ENCODE measurements at regions not wholly inside any gene's neighbourhood (a gene's known extent, or its start where the extent isn't known, plus 50 kb on each side); places are given as distances from the start of the nearest gene placed in this dataset.
"Not testable (repeated sequence)": the region's sequence is repeated elsewhere in the genome, so short reads cannot be mapped to it uniquely, and the experiment has no call there.

DNA sequence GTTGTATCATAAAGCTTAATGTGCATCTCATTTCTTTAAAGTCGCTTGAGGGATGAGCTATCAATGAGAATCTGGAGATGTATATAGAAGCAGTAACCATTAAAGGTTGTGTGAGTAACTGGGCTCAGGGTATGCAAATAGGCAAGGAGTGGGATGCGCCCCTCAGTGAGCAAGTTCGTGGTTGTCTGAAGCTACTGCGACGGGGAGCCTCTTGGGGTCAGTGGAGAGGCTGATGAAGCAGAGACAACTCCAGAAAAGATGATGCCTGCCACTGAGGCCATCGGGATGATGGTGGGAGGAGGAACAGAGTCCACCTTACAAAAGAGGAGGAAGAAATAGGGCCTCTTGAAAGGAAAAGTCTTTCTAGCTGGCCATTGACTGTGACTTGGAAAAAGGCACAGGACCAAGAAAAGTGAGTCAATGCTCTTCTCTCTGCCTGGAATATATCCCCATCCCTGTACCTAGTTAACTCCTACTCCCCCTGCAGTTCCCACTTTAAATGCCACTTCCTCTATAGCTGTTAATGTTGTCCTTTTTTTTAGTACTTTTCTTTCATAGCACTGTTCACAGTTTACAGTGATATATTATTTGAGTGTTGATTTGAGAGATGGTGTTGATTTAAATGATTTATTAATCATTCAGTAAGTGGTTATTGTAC is 51.4 kb upstream of the LSM6 start:
- no peak for DNase-seq

DNA sequence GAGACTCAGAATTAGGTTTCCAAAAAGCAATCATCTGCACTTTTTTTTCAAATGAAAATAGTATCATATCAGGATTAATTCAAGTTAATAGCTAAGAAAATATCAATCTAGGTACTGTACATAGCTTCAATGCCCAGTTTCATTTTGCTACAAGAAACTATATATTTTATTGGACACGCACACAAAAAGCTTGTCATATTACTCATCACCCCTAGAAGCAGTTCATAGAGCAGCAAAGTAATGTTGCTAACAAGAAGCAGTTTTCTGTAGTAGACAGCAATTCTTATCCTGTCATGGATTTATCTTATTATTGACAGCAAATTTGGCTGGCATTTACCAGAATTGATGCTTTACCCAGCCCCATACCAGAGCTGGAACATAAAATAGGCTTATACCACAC is 52.3 kb upstream of the LSM6 start:
- no peak for DNase-seq

DNA sequence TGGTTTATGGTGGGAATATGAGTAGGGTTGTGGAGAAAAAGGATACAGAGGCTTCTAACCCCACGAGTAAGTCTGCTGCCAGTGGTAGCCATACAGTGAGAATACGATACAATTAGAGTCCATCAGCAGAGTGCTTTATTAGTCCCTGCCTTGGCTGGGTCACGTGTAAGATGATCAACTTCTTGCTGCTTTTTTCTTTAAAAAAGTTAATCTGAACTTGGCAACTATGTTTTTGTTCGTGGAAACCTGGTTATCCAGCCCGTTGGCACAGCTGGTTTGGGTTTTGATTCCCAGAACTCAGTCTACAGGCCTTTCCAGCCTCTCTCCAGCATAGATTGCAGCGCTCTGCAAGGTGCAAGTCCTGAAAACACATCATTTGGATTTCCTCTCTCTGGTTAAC is 53.1 kb upstream of the LSM6 start:
- peak; percentile 6 for DNase-seq

DNA sequence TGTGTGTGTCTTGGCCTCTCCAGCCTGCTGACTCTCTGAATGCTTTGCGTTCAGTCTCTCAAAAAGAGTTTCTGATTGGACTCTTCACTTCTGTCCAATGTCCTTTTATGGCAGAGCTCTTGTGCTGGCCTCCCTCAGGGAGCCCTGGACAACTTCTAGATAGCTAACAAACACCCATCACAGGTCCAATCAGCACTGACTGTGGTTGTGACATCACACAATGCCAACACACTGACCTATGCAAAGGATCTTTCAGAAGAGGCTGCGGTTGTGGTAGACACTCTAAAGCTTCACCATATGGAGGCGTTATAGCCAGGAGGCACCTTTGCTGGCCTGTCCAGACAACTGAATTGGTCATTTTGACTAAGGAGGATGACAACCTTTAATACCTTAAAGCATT is 53.8 kb upstream of the LSM6 start:
- no peak for DNase-seq

DNA sequence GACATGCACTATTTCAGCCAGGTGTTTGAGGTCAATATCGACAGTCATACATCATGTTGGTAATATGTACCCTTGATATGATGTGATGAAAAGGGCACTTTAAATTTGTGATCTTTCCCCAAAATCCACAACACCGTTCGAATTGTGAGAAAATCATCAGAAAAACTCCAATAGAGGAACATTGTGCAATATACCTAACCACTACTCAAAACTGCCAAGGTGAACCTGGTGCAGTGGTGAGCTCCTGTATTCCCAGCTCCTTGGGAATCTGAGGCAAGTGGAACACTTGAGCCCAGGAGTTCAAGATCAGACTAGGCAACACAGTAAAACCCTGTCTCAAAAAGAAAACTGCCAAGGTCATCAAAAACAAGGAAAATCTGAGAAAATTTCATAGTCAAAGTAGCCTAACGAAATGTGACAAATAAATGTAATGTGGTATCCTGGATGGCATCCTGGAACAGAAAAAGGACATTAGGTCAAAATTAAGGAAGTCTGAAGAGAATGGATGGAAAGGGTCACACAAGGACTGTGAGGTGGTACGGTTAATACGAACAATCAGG is 55.6 kb upstream of the LSM6 start:
- no peak for DNase-seq

DNA sequence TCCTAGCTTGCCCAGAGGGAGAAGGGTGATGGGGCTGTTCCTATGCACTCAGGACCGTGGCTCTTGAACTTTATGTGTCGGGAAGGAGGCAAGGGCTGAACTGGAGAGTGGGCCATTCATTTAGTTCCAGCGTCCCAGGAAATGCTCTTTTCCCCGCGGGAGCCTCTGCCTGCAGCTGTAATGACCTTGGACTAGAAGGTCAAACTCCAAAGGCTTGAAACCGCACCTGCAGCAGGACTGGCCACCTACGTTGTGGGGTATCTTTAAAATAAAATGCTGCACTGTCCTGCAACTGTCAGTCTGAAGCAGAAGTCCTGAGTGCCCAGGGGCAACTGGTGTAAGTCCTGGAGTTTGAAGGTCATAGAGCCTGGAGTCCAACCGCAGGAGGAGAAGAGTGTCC is 61.5 kb upstream of the LSM6 start:
- no peak for DNase-seq

DNA sequence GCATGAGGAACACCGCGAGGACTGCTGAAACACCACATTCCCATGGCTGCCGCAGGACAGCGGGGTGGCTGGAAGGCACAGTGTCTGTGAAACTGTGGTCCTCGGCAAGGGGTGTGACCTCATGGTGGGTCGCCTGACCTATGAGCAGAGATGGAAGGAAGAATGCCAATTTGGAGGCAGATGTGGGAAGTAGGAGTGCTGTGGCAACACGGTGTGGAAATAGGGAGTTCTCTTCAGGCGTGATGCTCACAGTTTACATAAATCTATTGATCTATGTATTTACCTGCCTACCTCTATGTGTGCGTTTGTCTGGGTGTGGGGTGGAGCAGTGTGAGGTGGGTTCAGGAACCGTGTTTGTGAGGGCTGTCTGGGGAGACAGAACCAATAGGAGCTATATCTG is 62.3 kb upstream of the LSM6 start:
- DNase-seq: no peak

DNA sequence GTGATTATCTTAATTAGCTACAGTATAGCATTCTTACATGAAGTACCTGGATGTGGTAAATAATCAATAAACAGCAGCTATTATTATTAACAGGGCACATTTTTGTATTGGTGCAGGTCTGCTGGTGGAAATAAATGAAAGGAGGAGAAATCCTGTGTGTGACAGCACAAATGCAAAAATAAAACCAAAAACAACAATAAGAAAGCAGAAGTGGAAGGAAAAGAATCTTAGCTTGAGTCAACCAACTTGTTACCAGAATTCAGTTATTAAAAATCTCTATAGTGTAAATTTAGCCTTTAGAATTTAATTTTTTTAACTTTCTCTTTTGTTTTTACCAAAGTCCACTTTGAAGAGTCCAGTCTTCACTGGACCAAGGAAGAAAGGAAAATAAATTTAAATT is 63.1 kb upstream of the LSM6 start:
- DNase-seq: no peak

DNA sequence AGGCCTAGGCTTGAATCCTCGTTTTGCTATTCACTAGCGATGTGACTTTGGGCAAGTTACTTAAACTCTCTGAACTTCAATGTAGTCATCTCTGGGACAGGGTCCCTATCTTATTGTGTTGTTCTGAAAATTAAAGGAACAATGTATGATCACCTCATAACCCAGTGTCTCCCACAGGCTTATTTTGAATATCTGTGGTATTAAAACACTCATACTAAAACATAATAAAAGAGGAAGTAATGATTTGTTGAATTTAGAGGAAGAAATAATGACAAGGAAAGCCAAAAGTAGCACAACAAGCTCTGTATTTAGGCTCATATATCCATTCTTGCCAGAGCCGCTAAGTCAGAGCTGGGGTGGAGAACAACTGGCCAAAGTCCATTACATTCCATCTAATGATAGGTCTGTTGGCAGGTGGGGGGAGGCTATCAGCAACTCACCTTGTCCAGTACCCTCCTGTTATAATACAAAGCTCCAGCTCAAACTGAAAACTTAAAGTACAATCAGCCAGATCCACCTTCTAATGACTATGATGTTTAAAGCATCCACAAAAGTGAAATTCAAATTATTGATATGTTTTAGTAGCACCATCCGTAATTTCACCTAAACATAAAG is 64.5 kb upstream of the LSM6 start:
- no peak for DNase-seq

DNA sequence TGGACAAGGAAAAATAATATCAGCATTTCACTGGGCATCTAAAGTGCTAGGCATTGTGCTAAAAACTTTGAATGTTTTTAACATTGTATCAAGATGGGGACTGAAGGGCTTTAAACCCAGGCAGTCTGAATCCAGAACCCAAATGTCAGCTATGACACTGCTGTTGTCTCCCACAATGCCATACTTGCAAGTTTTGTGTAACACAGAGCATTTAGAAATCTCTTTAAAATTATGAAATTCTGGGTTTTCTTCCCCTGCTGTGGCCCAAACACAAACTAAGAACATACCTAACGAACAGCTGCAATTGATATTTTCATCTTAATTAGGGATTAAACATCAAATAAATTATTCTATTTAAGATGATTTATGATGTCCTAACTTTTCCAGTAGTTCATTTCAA is 66.8 kb upstream of the LSM6 start:
- DNase-seq: no peak

DNA sequence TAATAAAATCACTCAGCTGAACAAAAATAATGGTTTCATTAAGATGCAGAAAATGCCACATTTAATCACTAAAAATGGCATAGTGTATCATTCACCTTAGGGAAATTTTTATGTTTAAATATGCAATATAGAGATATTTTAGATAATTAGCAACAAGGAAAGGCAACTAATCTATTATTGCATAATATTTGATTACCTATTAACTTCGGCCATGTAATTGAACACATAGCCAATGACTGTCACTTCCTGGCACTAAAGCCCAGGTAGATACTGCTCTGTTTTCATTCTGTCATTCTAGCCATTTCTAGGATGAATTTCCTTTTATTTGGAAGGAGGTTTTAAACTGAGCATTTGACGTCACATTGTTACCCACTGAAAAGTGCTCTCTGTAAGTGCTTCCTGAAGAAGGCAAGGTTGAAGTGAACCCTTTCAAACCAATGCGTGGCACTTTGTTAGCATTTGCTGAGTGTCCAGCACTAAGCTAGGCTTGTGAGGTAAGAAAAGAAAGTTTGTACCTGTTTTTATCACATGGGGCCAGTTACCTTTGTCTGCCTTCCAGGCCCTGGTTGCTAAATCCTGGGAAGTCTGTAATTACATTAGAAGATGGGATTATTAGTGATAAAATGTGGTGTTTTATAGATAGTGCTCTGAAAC is 67.8 kb upstream of the LSM6 start:
- no peak for DNase-seq

DNA sequence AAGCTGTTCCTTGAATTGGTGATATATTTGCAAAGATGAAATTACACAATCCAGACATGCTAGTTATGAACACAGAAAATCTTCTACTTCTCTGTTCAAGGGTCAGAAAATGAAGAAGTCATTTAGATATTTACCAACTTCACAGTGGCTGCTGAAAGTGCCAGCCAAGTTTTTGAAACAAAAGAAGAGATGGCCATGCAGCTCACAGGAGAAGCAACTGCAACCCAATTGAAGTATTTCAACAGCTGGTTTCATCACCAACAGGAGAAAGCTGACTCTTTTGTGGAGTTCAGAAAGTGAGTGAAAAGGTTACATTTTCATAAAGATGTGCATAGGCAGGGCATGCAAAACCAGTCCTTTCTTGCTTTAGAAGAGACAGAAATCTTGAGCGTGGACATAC is 70.1 kb upstream of the LSM6 start:
- DNase-seq: no peak

DNA sequence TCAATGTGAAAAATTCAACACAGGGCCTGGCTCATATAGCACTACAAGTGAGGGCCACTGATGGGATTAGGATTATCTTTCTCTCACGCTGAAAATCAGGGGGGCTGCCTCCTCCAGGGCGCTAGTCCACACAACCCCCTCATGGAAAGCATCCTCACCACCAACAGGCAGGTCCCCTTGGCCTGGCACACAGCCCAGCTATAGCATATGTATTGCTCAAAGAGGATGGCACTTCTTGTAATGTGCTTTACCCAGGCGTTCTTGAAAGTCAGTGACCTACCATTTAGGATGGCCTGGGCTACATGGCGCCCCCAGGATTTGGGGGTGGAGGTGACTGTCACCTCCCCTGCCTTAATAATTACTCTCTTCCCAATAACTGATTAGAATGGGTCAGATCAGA is 71.0 kb upstream of the LSM6 start:
- DNase-seq: no peak

DNA sequence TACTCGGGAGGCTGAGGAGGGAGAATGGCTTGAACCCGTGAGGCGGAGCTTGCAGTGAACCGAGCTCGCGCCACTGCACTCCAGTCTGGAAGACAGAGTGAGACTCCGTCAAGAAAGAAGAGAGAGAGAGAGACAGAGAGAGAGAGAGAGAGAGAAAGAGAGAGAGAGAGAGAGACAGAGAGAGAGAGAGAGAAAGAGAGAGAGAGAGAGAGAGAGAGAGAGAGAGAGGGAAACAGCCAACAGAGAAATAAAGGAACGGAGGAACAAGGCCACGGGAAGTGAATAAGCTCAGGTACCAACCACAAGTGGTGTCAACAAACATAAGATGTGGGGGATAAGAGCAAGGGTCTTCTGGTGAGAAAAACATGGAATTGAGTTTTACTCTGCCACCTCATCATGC is 71.5 kb upstream of the LSM6 start:
- DNase-seq: not testable (repeated sequence)

DNA sequence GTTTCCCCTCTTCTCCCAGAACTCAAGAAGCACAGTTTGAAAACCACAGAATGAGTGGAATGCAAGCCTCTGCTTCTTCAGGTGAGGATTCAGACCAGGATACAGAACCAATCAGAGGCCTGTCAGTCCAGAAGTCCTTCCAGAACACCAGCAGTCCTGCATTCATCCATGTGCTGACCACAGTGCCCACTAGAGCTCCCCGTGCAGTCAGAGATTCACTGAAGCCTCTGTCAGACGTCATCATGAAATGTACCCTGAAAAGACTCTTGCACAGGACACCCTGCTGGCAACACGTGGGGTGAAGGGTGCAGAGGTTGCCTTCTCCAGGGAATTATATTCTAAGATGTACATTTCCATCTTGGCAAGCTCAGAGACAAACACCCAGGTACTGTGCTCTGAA is 75.9 kb upstream of the LSM6 start:
- no peak for DNase-seq

DNA sequence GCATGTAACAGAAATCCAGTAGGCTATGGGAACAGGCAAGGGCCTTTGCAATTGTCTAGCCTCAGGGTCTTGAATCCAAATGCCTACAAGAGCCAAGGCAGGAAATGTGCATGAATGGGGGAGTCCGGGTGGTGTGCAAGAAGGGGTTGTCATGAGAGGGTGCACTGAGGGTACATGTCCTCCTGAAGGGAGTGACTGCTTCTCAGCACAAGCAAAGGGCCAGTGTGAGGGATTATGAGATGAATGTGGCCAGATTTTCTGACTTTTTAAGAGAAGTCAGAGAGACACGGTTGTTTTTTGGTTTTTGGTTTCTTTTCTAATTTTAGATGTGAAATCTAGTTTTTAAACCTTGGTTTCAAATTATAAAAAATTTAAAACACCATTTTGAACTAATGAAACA is 76.5 kb upstream of the LSM6 start:
- DNase-seq: no peak

DNA sequence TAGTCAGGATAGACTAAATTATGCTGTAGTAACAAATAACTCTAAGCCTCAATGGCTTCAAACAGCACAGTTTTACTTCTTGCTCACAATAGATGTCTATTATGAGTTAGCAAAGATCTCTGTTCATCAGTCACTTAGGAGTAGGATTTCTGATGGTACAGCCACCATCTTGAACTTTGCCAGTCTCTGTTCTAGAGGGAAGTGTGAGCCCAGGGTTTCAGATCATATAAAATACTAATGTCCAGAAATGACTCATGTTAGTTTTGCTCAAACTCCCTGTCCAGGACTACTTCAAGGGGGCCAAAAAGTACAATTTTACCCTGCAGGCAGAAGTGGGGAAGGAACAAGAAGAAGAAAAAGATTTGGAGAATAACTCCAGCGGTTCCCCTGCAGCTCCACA is 77.1 kb upstream of the LSM6 start:
- DNase-seq: no peak

DNA sequence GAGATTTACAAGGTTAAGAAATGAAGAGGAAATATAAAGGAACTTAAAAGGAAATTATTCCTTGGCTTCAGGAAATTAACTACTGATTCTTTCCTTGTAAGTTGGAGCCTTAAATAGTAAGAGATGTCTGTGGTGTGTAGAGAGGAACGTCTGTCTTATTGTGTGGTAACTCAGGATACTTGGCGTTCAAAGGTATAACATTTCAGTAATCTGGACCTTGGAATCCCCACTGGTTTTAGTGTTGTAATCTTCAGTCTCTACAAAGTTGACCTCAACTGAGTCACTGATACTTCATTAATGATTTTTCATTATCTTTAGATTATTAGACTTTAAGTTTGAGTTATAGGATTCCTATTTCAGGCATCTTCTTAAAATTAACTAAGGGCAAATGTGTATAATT is 79.1 kb upstream of the LSM6 start:
- DNase-seq: no peak

DNA sequence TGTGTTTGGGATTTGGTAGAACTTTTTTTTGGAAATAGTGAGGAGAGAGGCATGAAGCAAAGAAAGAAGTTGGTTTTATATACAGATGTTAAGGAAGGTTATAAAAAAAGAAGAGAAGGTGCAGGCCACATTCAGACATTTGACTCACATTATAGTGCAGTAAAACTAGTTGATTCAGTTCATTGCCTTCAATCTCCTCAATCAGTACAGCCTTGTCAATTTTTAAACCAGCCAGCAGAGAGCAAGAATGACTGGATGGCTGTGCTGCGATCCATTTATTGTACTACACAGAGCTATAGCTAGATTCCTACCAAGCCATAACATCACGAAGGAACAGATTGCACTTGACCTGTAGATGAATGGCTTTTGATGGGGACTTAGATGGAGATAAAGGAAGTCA is 79.7 kb upstream of the LSM6 start:
- DNase-seq: no peak

DNA sequence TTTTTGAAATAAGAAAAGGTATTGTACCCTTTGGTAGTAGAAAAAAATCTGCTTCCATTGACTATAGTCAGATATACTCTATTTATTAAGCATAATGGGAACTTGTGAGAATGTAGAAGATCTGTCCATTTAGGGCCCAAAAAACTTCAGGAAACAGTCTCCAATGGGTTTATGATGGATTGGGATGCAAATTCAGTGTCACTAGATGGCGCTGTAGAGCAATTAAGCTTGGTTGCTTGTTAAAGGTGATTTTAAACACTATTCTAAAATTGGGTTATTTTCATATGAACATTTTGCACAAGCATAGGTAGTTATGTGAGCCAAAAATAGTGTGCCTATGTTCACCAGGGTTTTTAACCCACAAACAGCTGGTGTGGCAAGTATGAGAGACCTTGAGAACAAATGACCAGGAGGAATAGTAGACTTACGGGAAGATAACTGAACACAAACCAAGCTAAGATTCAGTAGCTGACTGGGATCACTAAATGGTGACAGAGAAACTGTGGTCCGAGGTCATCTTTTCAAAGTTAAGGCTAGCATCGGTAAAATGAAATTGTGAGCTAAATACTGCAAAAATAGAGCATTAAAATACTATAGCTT is 80.3 kb upstream of the LSM6 start:
- peak; percentile 33 for DNase-seq

DNA sequence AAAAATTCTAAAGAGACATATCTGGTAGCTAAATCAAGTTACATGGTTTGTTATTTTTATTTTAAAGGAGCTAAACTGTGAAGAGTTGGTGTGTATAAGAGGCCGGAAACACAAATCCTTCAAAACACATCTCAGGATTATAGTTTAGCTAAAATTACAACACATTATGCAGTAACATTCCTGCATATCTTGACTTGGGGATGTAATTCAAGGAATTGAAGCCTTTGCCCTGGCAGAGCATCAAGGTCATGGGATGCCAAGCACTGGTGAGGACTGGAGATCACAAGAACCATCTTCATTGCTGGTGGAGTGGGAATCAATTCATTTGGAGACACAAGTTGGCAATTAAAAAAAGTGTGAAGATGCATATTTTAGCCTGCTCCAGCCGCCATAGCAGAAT is 86.8 kb upstream of the LSM6 start:
- DNase-seq: no peak

DNA sequence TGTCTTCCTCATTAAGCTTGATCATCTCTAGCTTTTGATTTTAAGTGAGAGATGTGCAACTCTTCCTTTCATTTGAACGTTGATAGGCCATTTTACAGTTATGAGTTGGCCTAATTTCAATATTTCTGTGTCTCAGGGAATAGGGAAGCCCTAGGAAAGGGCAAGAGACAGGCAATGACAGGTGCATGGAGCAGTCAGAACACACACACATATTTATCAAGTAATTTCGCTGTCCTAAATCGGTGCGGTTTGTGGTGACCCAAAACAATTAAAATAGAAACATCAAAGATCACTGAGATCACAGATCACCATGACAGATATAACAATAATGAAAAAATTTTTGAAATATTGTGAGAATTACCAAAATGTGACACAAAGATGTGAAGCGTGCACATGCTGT is 87.7 kb upstream of the LSM6 start:
- DNase-seq: no peak

DNA sequence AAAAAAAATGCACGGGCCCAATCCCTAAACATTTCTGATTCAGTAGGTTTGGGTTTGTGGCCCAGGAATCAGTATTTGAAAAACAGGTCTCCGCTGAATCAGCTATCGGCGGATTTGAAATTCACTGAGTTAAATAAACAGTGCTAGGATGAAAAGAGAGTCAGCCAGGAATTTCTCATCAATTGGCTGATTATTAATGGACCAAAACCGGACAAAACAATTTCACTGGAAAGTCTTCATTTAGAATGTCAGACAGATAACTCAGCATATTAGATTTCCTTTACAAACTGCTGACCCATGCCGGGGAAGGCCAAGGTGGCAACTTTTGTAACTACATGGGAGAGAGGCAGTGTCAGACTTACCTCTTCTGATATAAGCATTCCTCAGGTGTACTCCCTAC is 99.4 kb upstream of the LSM6 start:
- DNase-seq: no peak
